ENCODE measurements at regions not wholly inside any gene's neighbourhood (a gene's known extent, or its start where the extent isn't known, plus 50 kb on each side); places are given as distances from the start of the nearest gene placed in this dataset.

- no peak for TF ChIP-seq CTCF (tag by site-specific recombination; IDR thresholded peaks at IDR 0.05)
- no peak for TF ChIP-seq ZNF174 (tag by site-specific recombination; IDR thresholded peaks at IDR 0.05)
- TF ChIP-seq ZBTB21 (tag by site-specific recombination; IDR thresholded peaks at IDR 0.05), result no peak
- no peak for TF ChIP-seq ZNF768 (tag by site-specific recombination; IDR thresholded peaks at IDR 0.05)
Observed at GRCh38 chr6:7041511-7042026, 66.2 kb upstream of the RREB1 start.

Data from HEK293 (cell line).